Activated CD4-positive, alpha-beta T cell treated with anti-CD3 and anti-CD28 coated beads, Interleukin-2, amount 10 ng/mL, durations not matched to agents 24 days and 14 days (primary cell): ENCODE measurements at regions not wholly inside any gene's neighbourhood (a gene's known extent, or its start where the extent isn't known, plus 50 kb on each side); places are given as distances from the start of the nearest gene placed in this dataset.

Experiments used
- DNase-seq: peaks from one replicate; pipeline ENCODE4 v3.0.0; 2022
- H3K27ac Mint-ChIP-seq: one replicate; pipeline ENCODE4 v1.8.0; 2022; ENCODE audit warnings: mild to moderate bottlenecking, mixed read lengths
- H3K27me3 Mint-ChIP-seq: one replicate; pipeline ENCODE4 v1.8.0; 2022; ENCODE audit warnings: mixed read lengths
- H3K36me3 Mint-ChIP-seq: one replicate; pipeline ENCODE4 v1.8.0; 2022; ENCODE audit warnings: low read depth, mild to moderate bottlenecking, mixed read lengths
- H3K4me1 Mint-ChIP-seq: one replicate; pipeline ENCODE4 v1.8.0; 2021; ENCODE audit warnings: mixed read lengths
- H3K4me3 Mint-ChIP-seq: one replicate; pipeline ENCODE4 v1.8.0; 2022; ENCODE audit warnings: mild to moderate bottlenecking, moderate library complexity, mixed read lengths
- H3K9me3 Mint-ChIP-seq: one replicate; pipeline ENCODE4 v1.8.0; 2021; ENCODE audit warnings: mixed read lengths
- intact Hi-C: fragments of 100-400 bp; cut with micrococcal nuclease; formaldehyde crosslinking; loops from one replicate; pipeline ENCODE4 v1.15.1; 2023

GRCh38 chr2:150182566-150183235 lies 304.8 kb downstream of the RND3 start:
- Mint-ChIP-seq H3K9me3 (no peaks in the 10 kb centered on the region), H3K4me3 (no peak overlapping the region), H3K4me1 (no peaks in the 10 kb centered on the region), H3K27me3 (no peaks in the 10 kb centered on the region), H3K36me3 (no peaks in the 10 kb centered on the region), H3K27ac (no peak overlapping the region)
- DNase-seq, result no peak
- intact Hi-C loops, result no loop called here

DNA sequence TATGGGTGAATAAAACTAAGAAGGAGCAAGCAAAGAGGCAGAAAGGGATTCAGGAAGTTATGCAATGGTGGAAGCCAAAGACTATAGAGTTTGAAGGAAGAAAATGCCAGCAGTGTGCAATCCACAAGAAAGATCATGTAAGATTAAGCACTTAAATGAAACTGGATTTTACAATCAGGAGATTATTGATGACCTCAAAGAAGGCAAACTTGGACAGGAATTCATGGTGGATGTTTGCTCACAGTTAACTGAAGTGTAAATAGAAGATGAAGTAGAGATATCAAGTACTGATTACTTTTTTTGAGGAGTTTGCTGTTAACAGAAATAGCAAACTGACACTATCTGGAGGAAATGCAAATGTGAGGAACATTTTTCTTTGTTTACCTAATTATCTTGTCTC lies 308.9 kb downstream of the RND3 start:
- H3K9me3 Mint-ChIP-seq, result no peaks in the 10 kb centered on the region
- intact Hi-C loops, result no loop called here
- no peak overlapping the region for H3K4me3 Mint-ChIP-seq
- no peaks in the 10 kb centered on the region for H3K36me3 Mint-ChIP-seq
- no peaks in the 10 kb centered on the region for H3K27me3 Mint-ChIP-seq
- no peak for DNase-seq
- H3K4me1 Mint-ChIP-seq, result no peaks in the 10 kb centered on the region
- H3K27ac Mint-ChIP-seq, result no peak overlapping the region

GRCh38 chr2:150174971-150175421 lies 312.5 kb downstream of the RND3 start:
- intact Hi-C loops, result no loop called here
- no peaks in the 10 kb centered on the region for H3K36me3 Mint-ChIP-seq
- no peaks in the 10 kb centered on the region for H3K27me3 Mint-ChIP-seq
- no peaks in the 10 kb centered on the region for H3K9me3 Mint-ChIP-seq
- no peak for DNase-seq
- H3K27ac Mint-ChIP-seq, result no peak overlapping the region
- no peak overlapping the region for H3K4me3 Mint-ChIP-seq
- H3K4me1 Mint-ChIP-seq, result no peaks in the 10 kb centered on the region

DNA sequence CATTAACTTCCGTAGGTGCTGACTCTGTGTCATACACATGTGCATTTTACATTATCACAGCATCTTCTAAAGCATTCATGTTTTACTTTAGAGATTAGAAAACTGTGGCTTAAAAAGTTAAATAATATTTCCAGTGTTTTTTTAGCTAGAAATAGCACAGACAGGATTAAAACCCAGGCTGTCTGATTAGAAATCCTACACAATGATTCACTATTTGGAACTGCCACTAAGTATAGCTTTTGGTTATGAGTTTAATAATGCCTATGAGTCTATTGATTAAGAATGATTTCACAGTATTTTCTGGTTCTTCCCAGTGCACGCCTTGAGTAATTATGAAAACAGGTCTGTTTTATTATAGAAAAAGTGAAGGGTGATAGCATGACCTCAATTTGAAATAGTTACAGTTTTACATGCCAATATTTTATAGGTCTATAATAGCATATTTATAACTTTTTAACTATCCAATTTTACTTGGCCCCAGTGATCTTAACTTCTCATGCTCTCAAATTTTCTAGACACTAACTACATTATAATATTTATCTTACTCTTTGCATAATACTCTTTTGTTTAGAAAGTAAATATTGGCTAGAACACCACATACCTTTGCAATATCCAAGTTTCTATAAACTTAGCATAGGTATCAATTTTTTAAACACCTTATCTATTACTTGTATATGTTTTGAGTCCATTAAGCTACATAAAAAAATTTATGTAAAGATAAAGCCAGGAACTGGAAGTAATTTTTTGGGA lies 313.2 kb downstream of the RND3 start:
- Mint-ChIP-seq H3K36me3 (no peaks in the 10 kb centered on the region), H3K27ac (no peak overlapping the region), H3K27me3 (no peaks in the 10 kb centered on the region), H3K9me3 (no peaks in the 10 kb centered on the region), H3K4me3 (no peak overlapping the region), H3K4me1 (no peaks in the 10 kb centered on the region)
- intact Hi-C loops, result no loop called here
- DNase-seq, result no peak

DNA sequence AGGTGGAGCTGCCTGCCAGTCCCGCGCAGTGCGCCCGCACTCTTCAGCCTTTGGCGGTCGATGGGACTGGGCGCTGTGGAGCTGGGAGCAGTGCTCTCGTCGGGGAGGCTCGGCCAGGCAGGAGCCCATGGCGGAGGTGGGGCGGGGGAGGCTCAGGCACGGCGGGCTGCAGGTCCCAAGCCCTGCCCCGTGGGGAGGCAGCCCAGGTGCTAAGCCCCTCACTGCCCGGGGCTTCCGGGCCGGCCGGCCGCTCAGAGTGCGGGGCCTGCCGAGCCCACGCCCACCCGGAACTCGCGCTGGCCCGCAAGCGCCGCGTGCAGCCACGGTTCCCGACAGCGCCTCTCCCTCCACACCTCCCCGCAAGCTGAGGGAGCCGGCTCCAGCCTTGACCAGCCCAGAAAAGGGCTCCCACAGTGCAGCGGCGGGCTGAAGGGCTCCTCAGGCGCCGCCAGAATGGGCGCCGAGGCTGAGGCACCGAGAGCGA lies 316.4 kb downstream of the RND3 start:
- DNase-seq, result no peak
- no peaks in the 10 kb centered on the region for H3K9me3 Mint-ChIP-seq

DNA sequence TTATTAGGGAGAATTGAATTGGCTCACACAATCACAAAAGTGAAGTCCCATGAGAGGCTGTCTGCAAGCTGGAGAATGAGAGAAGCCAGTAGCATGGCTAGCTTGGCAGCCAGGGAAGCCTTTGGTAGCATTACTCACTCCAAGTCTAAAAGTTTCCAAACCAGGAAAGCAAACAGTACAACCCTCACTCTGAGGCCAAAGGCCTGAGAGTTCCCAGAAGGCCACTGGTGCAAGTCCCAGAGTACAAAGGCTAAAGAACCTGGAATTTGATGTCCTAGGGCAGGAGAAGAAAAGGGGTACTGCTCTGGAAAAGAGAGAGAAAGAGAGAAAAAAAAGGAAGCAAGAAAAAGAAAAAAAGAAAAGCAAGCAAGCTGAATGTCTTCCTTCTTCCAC lies 318.2 kb downstream of the RND3 start:
- H3K27ac Mint-ChIP-seq, result no peak overlapping the region
- no peaks in the 10 kb centered on the region for H3K27me3 Mint-ChIP-seq
- H3K36me3 Mint-ChIP-seq, result no peaks in the 10 kb centered on the region
- no peak overlapping the region for H3K4me3 Mint-ChIP-seq
- DNase-seq, result no peak
- no peaks in the 10 kb centered on the region for H3K4me1 Mint-ChIP-seq
- intact Hi-C loops, result no loop called here
- H3K9me3 Mint-ChIP-seq, result no peaks in the 10 kb centered on the region

More for the DNA sequence above, 316.4 kb downstream of the RND3 start:
- intact Hi-C loops, result no loop called here
- Mint-ChIP-seq H3K36me3 (no peaks in the 10 kb centered on the region), H3K4me1 (no peaks in the 10 kb centered on the region), H3K27ac (no peak overlapping the region), H3K27me3 (no peaks in the 10 kb centered on the region), H3K4me3 (no peak overlapping the region)

DNA sequence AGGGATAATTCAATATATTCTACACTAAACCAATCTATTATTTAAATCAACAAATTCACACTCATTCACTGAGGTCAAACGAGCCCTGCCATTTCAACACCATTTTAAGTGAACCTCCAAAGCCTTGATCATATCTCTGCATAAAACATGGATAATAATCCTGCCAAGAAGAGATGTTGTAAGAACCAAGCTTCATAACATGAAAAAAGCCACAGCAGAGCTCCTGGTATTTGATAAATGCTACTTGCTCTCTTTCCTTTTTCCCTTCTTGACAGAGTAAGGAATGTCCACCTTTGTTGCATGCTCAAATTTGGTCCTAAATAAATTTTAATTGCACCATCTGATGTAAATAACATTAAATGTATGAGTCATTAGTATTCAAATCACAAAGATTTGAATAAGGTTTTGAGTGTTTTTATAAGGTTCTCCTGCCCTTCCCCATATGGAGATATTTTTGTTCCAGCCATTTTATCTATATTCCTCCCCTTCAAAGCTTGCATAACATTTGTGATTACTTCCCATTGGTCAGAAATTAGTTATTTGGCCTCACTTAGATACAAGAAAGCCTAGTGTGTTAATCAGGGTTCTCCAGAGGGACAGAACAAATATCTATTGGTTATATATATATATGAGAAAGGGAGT lies 318.8 kb downstream of the RND3 start:
- DNase-seq, result no peak
- intact Hi-C loops, result no loop called here
- Mint-ChIP-seq H3K9me3 (no peaks in the 10 kb centered on the region), H3K36me3 (no peaks in the 10 kb centered on the region), H3K27ac (no peak overlapping the region), H3K4me1 (no peaks in the 10 kb centered on the region), H3K27me3 (no peaks in the 10 kb centered on the region), H3K4me3 (no peak overlapping the region)

GRCh38 chr2:150167711-150168110 lies 319.8 kb downstream of the RND3 start:
- H3K36me3 Mint-ChIP-seq, result no peaks in the 10 kb centered on the region
- DNase-seq, result no peak
- intact Hi-C loops, result no loop called here
- H3K9me3 Mint-ChIP-seq, result no peaks in the 10 kb centered on the region
- no peaks in the 10 kb centered on the region for H3K4me1 Mint-ChIP-seq
- no peaks in the 10 kb centered on the region for H3K27me3 Mint-ChIP-seq
- no peak overlapping the region for H3K27ac Mint-ChIP-seq
- H3K4me3 Mint-ChIP-seq, result no peak overlapping the region

DNA sequence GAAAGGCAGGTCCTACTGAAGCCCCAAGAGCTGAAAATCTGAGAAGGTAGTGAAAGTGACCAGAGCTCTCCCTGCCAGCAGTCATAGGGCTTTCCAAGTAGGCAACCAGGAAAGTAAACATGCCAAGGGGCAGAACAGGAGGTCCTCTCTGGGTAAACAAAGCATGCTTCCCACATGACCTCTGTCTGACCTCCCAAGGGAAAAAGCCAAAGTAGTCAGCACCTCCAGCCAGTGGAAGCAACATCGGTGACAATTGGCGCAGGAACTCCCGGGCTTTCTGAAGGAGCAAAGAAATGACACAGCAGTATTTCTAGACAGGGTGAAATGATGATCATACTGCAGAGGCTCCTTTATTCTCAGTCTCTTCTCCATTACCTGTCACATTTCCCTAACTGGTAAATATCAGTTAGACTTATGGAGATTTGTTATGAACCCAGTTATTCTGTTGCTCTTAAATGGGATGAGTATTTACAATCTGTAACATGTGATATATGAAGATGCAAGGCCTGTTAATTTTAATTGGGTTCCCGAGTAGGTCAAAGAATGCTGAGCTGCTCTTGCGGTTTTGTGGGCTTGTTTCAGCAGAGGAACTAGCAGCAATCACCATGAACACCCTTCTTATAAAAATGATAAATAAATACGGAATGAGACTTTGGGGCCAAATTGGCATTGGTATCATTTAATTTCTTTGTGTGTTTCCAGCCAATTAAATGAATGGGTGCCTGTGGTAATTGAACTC lies 321.0 kb downstream of the RND3 start:
- Mint-ChIP-seq H3K9me3 (no peaks in the 10 kb centered on the region), H3K4me1 (no peaks in the 10 kb centered on the region), H3K27me3 (no peaks in the 10 kb centered on the region), H3K4me3 (no peak overlapping the region), H3K27ac (no peak overlapping the region), H3K36me3 (no peaks in the 10 kb centered on the region)
- intact Hi-C loops, result no loop called here
- no peak for DNase-seq

DNA sequence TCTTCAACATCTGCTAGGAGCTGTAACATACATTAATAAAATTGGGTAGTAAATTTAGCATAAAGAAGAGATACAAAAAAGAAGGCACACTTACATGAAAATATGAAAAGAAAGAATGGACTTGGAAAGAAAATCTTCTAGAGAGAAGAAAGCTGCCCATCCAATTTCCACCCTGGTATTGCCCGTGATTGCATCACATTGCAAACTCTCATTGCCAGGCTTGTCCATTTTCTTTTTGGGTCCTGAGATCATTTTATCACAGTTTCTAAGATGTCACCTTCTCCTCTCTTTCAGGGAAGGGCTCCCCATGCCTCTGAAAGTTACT lies 321.5 kb downstream of the RND3 start:
- Mint-ChIP-seq H3K36me3 (no peaks in the 10 kb centered on the region), H3K9me3 (no peaks in the 10 kb centered on the region), H3K27ac (no peak overlapping the region), H3K4me1 (no peaks in the 10 kb centered on the region), H3K27me3 (no peaks in the 10 kb centered on the region), H3K4me3 (no peak overlapping the region)
- no peak for DNase-seq
- intact Hi-C loops, result no loop called here

DNA sequence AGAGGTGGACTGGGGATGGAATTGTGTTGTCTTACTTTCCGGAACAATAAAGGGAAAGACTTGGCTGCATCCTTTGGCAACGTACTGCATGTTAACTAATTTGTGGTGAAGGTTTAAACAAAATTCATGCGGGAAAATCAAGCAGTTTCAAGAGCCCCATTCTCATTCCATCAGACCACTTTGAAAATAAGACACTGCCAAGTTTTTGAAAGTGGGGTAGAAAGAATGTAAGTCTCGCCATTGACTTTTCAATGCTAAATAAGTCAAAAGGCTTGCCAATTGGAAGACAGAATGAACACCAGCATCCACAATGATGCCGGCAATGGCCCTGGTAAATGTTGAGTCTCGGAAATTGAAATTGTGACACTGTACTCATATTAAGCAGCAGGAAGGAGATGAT lies 322.0 kb downstream of the RND3 start:
- H3K4me3 Mint-ChIP-seq, result no peak overlapping the region
- no peak overlapping the region for H3K27ac Mint-ChIP-seq
- no peaks in the 10 kb centered on the region for H3K9me3 Mint-ChIP-seq
- H3K27me3 Mint-ChIP-seq, result no peaks in the 10 kb centered on the region
- no peaks in the 10 kb centered on the region for H3K4me1 Mint-ChIP-seq
- intact Hi-C loops, result no loop called here
- H3K36me3 Mint-ChIP-seq, result no peaks in the 10 kb centered on the region
- no peak for DNase-seq

- intact Hi-C loops, result no loop called here
- Mint-ChIP-seq H3K4me3 (no peak overlapping the region), H3K27ac (no peak overlapping the region), H3K27me3 (no peaks in the 10 kb centered on the region), H3K9me3 (no peaks in the 10 kb centered on the region), H3K4me1 (no peaks in the 10 kb centered on the region), H3K36me3 (no peaks in the 10 kb centered on the region)
- no peak for DNase-seq
Measured at GRCh38 chr2:150162241-150162942, 325.1 kb downstream of the RND3 start.

GRCh38 chr2:150160058-150160457 lies 327.4 kb downstream of the RND3 start:
- no peaks in the 10 kb centered on the region for H3K9me3 Mint-ChIP-seq
- no peak for DNase-seq
- H3K27me3 Mint-ChIP-seq, result no peaks in the 10 kb centered on the region
- H3K4me3 Mint-ChIP-seq, result no peak overlapping the region
- no peaks in the 10 kb centered on the region for H3K4me1 Mint-ChIP-seq
- intact Hi-C loops, result no loop called here
- H3K27ac Mint-ChIP-seq, result no peak overlapping the region
- no peaks in the 10 kb centered on the region for H3K36me3 Mint-ChIP-seq
